MM.1S (cell line): ENCODE measurements at regions not wholly inside any gene's neighbourhood (a gene's known extent, or its start where the extent isn't known, plus 50 kb on each side); places are given as distances from the start of the nearest gene placed in this dataset.

ENCODE experiments used
- CTCF ChIP-seq: fragments of 300-600 bp; sonication (generic); IDR thresholded peaks from 2 replicates; pipeline ENCODE4 v1.5.1; 2016; ENCODE audit warnings: antibody characterized with exemption, low read length, mixed read lengths
- EZH2 ChIP-seq: fragments of 300-600 bp; sonication (generic); optimal IDR thresholded peaks from 2 replicates; pipeline ENCODE3; 2017; ENCODE audit warnings: low read depth, mild to moderate bottlenecking, antibody characterized with exemption, low read length, mixed read lengths

GRCh38 chrX:51006064-51006463 lies 95.5 kb downstream of the BMP15 start:
- TF ChIP-seq CTCF: no peak
- TF ChIP-seq EZH2: no peak
